OCI-LY1 (cell line): ENCODE measurements at regions not wholly inside any gene's neighbourhood (a gene's known extent, or its start where the extent isn't known, plus 50 kb on each side); places are given as distances from the start of the nearest gene placed in this dataset.

ENCODE experiments used
- H2AFZ ChIP-seq: fragments of 200-600 bp; sonication (generic), shearing (Covaris generic); 2 replicates; pipeline ENCODE4 v1.6.0; 2014; ENCODE audit warnings: antibody characterized with exemption, mild to moderate bottlenecking, low read length
- H3F3A ChIP-seq: fragments of 200-600 bp; sonication (generic), shearing (Covaris generic); 2 replicates; pipeline ENCODE4 v1.6.0; 2014; ENCODE audit warnings: mild to moderate bottlenecking, antibody characterized with exemption, low read length, moderate library complexity; ENCODE audit not compliant: insufficient read depth
- H3K27ac ChIP-seq: fragments of 200-600 bp; sonication (generic); 2 replicates; pipeline ENCODE4 v1.5.1; 2014; ENCODE audit warnings: low read length, mixed run types, mild to moderate bottlenecking, low read depth; ENCODE audit not compliant: poor library complexity, severe bottlenecking
- H3K27me3 ChIP-seq: fragments of 200-600 bp; sonication (generic); 2 replicates; pipeline ENCODE4 v1.6.0; 2014; ENCODE audit warnings: antibody characterized with exemption, mild to moderate bottlenecking, low read length, moderate library complexity; ENCODE audit not compliant: insufficient read depth
- H3K36me3 ChIP-seq: fragments of 200-600 bp; sonication (generic); 2 replicates; pipeline ENCODE4 v1.6.1; 2014; ENCODE audit warnings: mild to moderate bottlenecking, antibody characterized with exemption, low read length, moderate library complexity, mixed read lengths; ENCODE audit not compliant: insufficient read depth
- H3K4me1 ChIP-seq: fragments of 200-600 bp; sonication (generic); 2 replicates; pipeline ENCODE4 v1.5.1; 2014; ENCODE audit warnings: mild to moderate bottlenecking, low read length, moderate library complexity; ENCODE audit not compliant: insufficient read depth, severe bottlenecking
- H3K4me2 ChIP-seq: fragments of 200-600 bp; sonication (generic), shearing (Covaris generic); 2 replicates; pipeline ENCODE4 v1.6.1; 2014; ENCODE audit warnings: low read length
- H3K4me3 ChIP-seq: fragments of 200-600 bp; sonication (generic); 2 replicates; pipeline ENCODE4 v1.5.1; 2014; ENCODE audit warnings: low read length, low read depth, mild to moderate bottlenecking, mixed read lengths; ENCODE audit not compliant: poor library complexity, severe bottlenecking
- H3K79me2 ChIP-seq: fragments of 200-600 bp; shearing (Covaris generic); 2 replicates; pipeline ENCODE4 v1.6.1; 2016; ENCODE audit warnings: mixed run types, low read length, mixed read lengths; ENCODE audit not compliant: insufficient read depth
- H3K9ac ChIP-seq: fragments of 200-600 bp; sonication (generic), shearing (Covaris generic); 2 replicates; pipeline ENCODE4 v1.6.1; 2014; ENCODE audit warnings: mild to moderate bottlenecking, low read length, mixed read lengths
- H3K9me2 ChIP-seq: fragments of 200-600 bp; sonication (generic), shearing (Covaris generic); 2 replicates; pipeline ENCODE4 v1.6.1; 2014; ENCODE audit warnings: low read depth, mild to moderate bottlenecking, low read length, mixed read lengths
- H3K9me3 ChIP-seq: fragments of 200-600 bp; shearing (Covaris generic); 2 replicates; pipeline ENCODE4 v1.6.1; 2014; ENCODE audit warnings: low read length, mixed read lengths
- H4K20me1 ChIP-seq: fragments of 200-600 bp; sonication (generic), shearing (Covaris generic); 2 replicates; pipeline ENCODE4 v1.6.0; 2016; ENCODE audit warnings: mild to moderate bottlenecking, low read length; ENCODE audit not compliant: insufficient read depth
- EZH2 ChIP-seq: fragments of 200-600 bp; sonication (generic), shearing (Covaris generic); IDR thresholded peaks from 2 replicates; pipeline ENCODE4 v1.8.0; 2017; ENCODE audit warnings: borderline replicate concordance, mixed run types, mild to moderate bottlenecking, antibody characterized with exemption, low read length, moderate library complexity, mixed read lengths
- TF ChIP-seq, protein P1 (sequence below): fragments of 200-600 bp; sonication (generic), shearing (Covaris generic); IDR thresholded peaks from 2 replicates; pipeline ENCODE4 v1.5.1; 2017; ENCODE audit warnings: mild to moderate bottlenecking, antibody characterized with exemption, low read length, moderate library complexity, mixed read lengths

DNA sequence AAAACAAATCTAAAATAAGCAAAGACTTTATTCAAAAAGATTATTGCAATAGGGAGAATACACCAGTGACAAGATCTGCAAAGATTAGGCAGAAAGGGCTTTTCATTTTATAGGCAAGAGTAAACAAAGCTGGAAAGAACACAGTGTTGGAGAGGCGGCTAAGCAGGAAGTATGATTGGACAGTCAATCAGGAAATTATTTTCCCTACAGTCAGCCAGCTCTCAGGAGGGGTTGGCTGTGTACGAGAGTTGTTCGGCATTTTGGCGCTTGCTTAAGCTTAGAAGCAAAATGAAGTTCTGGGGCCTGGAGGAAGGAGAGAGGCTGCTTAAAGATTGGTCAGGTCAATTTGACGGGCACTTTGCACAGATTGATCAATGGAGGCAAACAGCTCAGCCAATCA lies 1030.5 kb downstream of the TLE4 start:
- Histone ChIP-seq H3K9me2 (no peaks in the 10 kb centered on the region), H3K27ac (no peak overlapping the region)

DNA sequence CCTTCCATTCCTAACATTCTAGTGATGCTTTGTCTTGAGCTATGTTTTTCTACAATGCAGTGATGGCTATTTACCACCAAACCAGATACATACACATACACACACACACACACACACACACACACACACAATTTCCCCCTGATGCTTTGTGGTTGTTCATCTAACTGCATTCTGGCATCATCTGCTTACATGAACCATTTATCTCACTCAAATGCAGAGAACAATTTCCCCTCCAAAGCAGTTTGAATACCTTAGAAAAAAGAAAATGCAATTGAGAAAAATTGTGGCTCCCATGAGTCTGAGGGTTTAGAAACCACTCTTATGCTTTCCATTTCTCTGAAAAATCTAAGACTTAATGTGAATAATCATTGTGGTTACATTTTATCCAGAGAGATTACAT lies 1024.8 kb downstream of the TLE4 start:
- no peaks in the 10 kb centered on the region for H3K36me3 ChIP-seq
- H3K4me2 ChIP-seq: no peak overlapping the region
- H3K79me2 ChIP-seq: no peaks in the 10 kb centered on the region
- no peaks in the 10 kb centered on the region for H3F3A ChIP-seq
- no peaks in the 10 kb centered on the region for H3K4me1 ChIP-seq
- H4K20me1 ChIP-seq: no peaks in the 10 kb centered on the region
- H3K9ac ChIP-seq: no peak overlapping the region
- H3K9me3 ChIP-seq: no peaks in the 10 kb centered on the region
- no peaks in the 10 kb centered on the region for H3K9me2 ChIP-seq
- H3K27me3 ChIP-seq: no peaks in the 10 kb centered on the region
- H3K27ac ChIP-seq: no peak overlapping the region
- no peak overlapping the region for H2AFZ ChIP-seq
- TF ChIP-seq, protein P1, sequence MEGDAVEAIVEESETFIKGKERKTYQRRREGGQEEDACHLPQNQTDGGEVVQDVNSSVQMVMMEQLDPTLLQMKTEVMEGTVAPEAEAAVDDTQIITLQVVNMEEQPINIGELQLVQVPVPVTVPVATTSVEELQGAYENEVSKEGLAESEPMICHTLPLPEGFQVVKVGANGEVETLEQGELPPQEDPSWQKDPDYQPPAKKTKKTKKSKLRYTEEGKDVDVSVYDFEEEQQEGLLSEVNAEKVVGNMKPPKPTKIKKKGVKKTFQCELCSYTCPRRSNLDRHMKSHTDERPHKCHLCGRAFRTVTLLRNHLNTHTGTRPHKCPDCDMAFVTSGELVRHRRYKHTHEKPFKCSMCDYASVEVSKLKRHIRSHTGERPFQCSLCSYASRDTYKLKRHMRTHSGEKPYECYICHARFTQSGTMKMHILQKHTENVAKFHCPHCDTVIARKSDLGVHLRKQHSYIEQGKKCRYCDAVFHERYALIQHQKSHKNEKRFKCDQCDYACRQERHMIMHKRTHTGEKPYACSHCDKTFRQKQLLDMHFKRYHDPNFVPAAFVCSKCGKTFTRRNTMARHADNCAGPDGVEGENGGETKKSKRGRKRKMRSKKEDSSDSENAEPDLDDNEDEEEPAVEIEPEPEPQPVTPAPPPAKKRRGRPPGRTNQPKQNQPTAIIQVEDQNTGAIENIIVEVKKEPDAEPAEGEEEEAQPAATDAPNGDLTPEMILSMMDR: no peak
- no peak overlapping the region for H3K4me3 ChIP-seq

More for the DNA sequence above, 1030.5 kb downstream of the TLE4 start:
- Histone ChIP-seq H3K79me2 (no peaks in the 10 kb centered on the region), H2AFZ (no peak overlapping the region), H3F3A (no peaks in the 10 kb centered on the region), H3K9ac (no peak overlapping the region), H3K4me2 (no peak overlapping the region), H4K20me1 (no peaks in the 10 kb centered on the region), H3K9me3 (no peaks in the 10 kb centered on the region), H3K36me3 (no peaks in the 10 kb centered on the region), H3K4me1 (no peaks in the 10 kb centered on the region), H3K4me3 (no peak overlapping the region), H3K27me3 (no peaks in the 10 kb centered on the region)
- TF ChIP-seq EZH2: no peak
- TF ChIP-seq, protein P1: no peak

DNA sequence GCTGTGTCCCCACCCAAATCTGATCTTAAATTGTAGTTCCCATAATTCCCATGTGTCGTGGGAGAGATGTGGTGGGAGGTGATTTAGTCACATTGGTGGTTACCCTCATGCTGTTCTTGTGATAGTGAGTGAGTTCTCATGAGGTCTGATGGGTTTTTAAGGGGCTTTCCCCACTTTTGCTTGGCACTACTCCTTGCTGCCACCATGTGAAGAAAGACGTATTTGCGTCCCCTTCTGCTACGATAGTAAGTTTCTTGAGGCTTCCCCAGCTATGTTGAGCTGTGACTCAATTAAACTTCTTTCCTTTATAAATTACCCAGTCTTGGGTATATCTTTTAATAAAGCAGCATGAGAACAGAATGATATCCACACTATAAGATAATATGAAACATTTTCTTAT lies 1023.4 kb downstream of the TLE4 start:
- Histone ChIP-seq H4K20me1 (no peaks in the 10 kb centered on the region), H3K4me3 (no peak overlapping the region), H3K4me1 (no peaks in the 10 kb centered on the region), H3K27me3 (no peaks in the 10 kb centered on the region), H3K27ac (no peak overlapping the region), H3K9me3 (no peaks in the 10 kb centered on the region), H3K79me2 (no peaks in the 10 kb centered on the region), H3F3A (no peaks in the 10 kb centered on the region), H2AFZ (no peak overlapping the region), H3K36me3 (no peaks in the 10 kb centered on the region), H3K4me2 (no peak overlapping the region), H3K9me2 (no peaks in the 10 kb centered on the region), H3K9ac (no peak overlapping the region)
- TF ChIP-seq, protein P1: no peak
- TF ChIP-seq EZH2: no peak
